Trophoblast cell (in vitro differentiated cells and primary cell): ENCODE measurements at regions not wholly inside any gene's neighbourhood (a gene's known extent, or its start where the extent isn't known, plus 50 kb on each side); places are given as distances from the start of the nearest gene placed in this dataset.
"Not testable (repeated sequence)": the region's sequence is repeated elsewhere in the genome, so short reads cannot be mapped to it uniquely, and the experiment has no call there.

Source experiments
- DNase-seq, 2 donors: peaks; one replicate each; pipeline ENCODE4 v3.0.0-alpha.2; 2016
- H2AFZ ChIP-seq: 2 replicates; pipeline ENCODE4 v1.6.1; 2013; ENCODE audit warnings: low read length, moderate library complexity, mild to moderate bottlenecking; ENCODE audit not compliant: insufficient read depth, poor library complexity
- H2AK5ac ChIP-seq: 2 replicates; pipeline ENCODE4 v1.6.1; 2013; ENCODE audit warnings: mild to moderate bottlenecking, low read length
- H2BK120ac ChIP-seq: 2 replicates; pipeline ENCODE4 v1.6.1; 2013; ENCODE audit warnings: low read length, mild to moderate bottlenecking, moderate library complexity; ENCODE audit not compliant: insufficient read depth, poor library complexity
- H2BK12ac ChIP-seq: 2 replicates; pipeline ENCODE4 v1.6.1; 2013; ENCODE audit warnings: mild to moderate bottlenecking, low read length, moderate library complexity
- H2BK5ac ChIP-seq: 2 replicates; pipeline ENCODE4 v1.6.1; 2013; ENCODE audit warnings: low read length, low read depth, moderate library complexity, mild to moderate bottlenecking; ENCODE audit not compliant: poor library complexity
- H3K14ac ChIP-seq: 2 replicates; pipeline ENCODE4 v1.6.1; 2013; ENCODE audit warnings: mild to moderate bottlenecking, low read length
- H3K18ac ChIP-seq: 2 replicates; pipeline ENCODE4 v1.6.1; 2013; ENCODE audit warnings: mild to moderate bottlenecking, low read length
- H3K23ac ChIP-seq: 2 replicates; pipeline ENCODE4 v1.6.1; 2013; ENCODE audit warnings: low read length
- H3K27ac ChIP-seq: 2 replicates; pipeline ENCODE4 v1.5.1; 2013; ENCODE audit warnings: low read depth, mild to moderate bottlenecking, inconsistent platforms, low read length, moderate library complexity
- H3K27me3 ChIP-seq: 2 replicates; pipeline ENCODE4 v1.6.1; 2013; ENCODE audit warnings: inconsistent platforms, mild to moderate bottlenecking, low read length, moderate library complexity; ENCODE audit not compliant: insufficient read depth
- H3K36me3 ChIP-seq, 2 experiments: 1 replicate in 1 of 2; 2 replicates in 1 of 2; pipeline ENCODE4 v1.6.1; 2013; ENCODE audit warnings: low read length in 2 of 2, mild to moderate bottlenecking in 2 of 2, moderate library complexity in 1 of 2; ENCODE audit not compliant: insufficient read depth in 2 of 2, control insufficient read depth in 1 of 2
- H3K4ac ChIP-seq: 2 replicates; pipeline ENCODE4 v1.6.1; 2013; ENCODE audit warnings: low read depth, mild to moderate bottlenecking, low read length, moderate library complexity
- H3K4me1 ChIP-seq, 2 experiments: 1 replicate in 1 of 2; 2 replicates in 1 of 2; pipeline ENCODE4 v1.6.1; 2013; ENCODE audit warnings: low read length in 2 of 2, mild to moderate bottlenecking in 2 of 2, moderate library complexity in 1 of 2; ENCODE audit not compliant: insufficient read depth in 2 of 2, control insufficient read depth in 1 of 2
- H3K4me2 ChIP-seq: 2 replicates; pipeline ENCODE4 v1.6.1; 2013; ENCODE audit warnings: inconsistent platforms, mild to moderate bottlenecking, low read length, moderate library complexity
- H3K4me3 ChIP-seq: 2 replicates; pipeline ENCODE4 v1.5.1; 2013; ENCODE audit warnings: mild to moderate bottlenecking, low read depth, low read length, inconsistent platforms
- H3K79me1 ChIP-seq: one replicate; pipeline ENCODE4 v1.6.1; 2013; ENCODE audit warnings: low read length
- H3K79me2 ChIP-seq: 2 replicates; pipeline ENCODE4 v1.6.1; 2013; ENCODE audit warnings: low read length, mild to moderate bottlenecking; ENCODE audit not compliant: control insufficient read depth, insufficient read depth, poor library complexity
- H3K9ac ChIP-seq: 2 replicates; pipeline ENCODE4 v1.6.1; 2013; ENCODE audit warnings: mild to moderate bottlenecking, low read length
- H3K9me3 ChIP-seq: 2 replicates; pipeline ENCODE4 v1.6.1; 2013; ENCODE audit warnings: low read depth, mild to moderate bottlenecking, control low read depth, inconsistent platforms, low read length; ENCODE audit not compliant: insufficient read depth
- H4K12ac ChIP-seq: 2 replicates; pipeline ENCODE4 v1.6.1; 2013; ENCODE audit warnings: low read depth, mild to moderate bottlenecking, low read length, moderate library complexity
- H4K8ac ChIP-seq: 2 replicates; pipeline ENCODE4 v1.6.1; 2013; ENCODE audit warnings: low read depth, mild to moderate bottlenecking, low read length, moderate library complexity
- H4K91ac ChIP-seq: one replicate; pipeline ENCODE4 v1.6.1; 2013; ENCODE audit warnings: low read depth, mild to moderate bottlenecking, low read length, moderate library complexity
- WGBS: extraction: QIAGEN DNeasy Blood & Tissue Kit; methylation state at CpG from one replicate; pipeline ENCODE4 v1.1.7; 2013; ENCODE audit warnings: missing lambda C conversion rate; ENCODE audit not compliant: insufficient read length, insufficient coverage; ENCODE audit errors: extremely low coverage; 5-methylcytosine and 5-hydroxymethylcytosine counted together

- peak overlapping the region; percentile 27 for H3K18ac ChIP-seq
- H3K36me3 ChIP-seq, H3K4ac ChIP-seq, DNase-seq, H3K27ac ChIP-seq, H4K12ac ChIP-seq, H3K4me2 ChIP-seq, H2AFZ ChIP-seq, H3K9ac ChIP-seq, H3K9me3 ChIP-seq, H3K23ac ChIP-seq, H3K27me3 ChIP-seq, H3K79me2 ChIP-seq: not testable (repeated sequence)
- peak overlapping the region; percentile 3 for H2BK12ac ChIP-seq
- peak overlapping the region; percentile 31 for H3K14ac ChIP-seq
- H4K91ac ChIP-seq: peak overlapping the region; percentile 52
- H2BK5ac ChIP-seq: peak overlapping the region; percentile 18
- peaks cover 26 to 35% of the 10 kb centered on the region in 2 experiments for H3K4me1 ChIP-seq
- peak overlapping the region; percentile 5 for H4K8ac ChIP-seq
- WGBS: no CpG with 5 or more reads among the region's 1 CpG
- H2AK5ac ChIP-seq: peak overlapping the region; percentile 26
- H3K79me1 ChIP-seq: peaks cover 25% of the 10 kb centered on the region
- H3K4me3 ChIP-seq: peak overlapping the region; percentile 30
- peak overlapping the region; percentile 27 for H2BK120ac ChIP-seq
These were observed 123.0 kb upstream of the ARHGEF3 start for GRCh38 chr3:56924700-56925099.

GRCh38 chr3:56923526-56924224 is 121.9 kb upstream of the ARHGEF3 start:
- H4K91ac ChIP-seq: no peak overlapping the region
- no peak overlapping the region for H4K12ac ChIP-seq
- H2AK5ac ChIP-seq: no peak overlapping the region
- H2BK12ac ChIP-seq: no peak overlapping the region
- DNase-seq: peak; percentile 14 to 29
- H2BK120ac ChIP-seq: no peak overlapping the region
- no peak overlapping the region for H2BK5ac ChIP-seq
- H3K9ac ChIP-seq: no peak overlapping the region
- H3K23ac ChIP-seq: no peak overlapping the region
- H3K27me3 ChIP-seq: no peaks in the 10 kb centered on the region
- peaks cover 22% of the 10 kb centered on the region for H3K79me1 ChIP-seq
- no peak overlapping the region for H3K14ac ChIP-seq
- peaks cover 2% of the 10 kb centered on the region for H3K79me2 ChIP-seq
- H3K9me3 ChIP-seq: no peaks in the 10 kb centered on the region
- no peak overlapping the region for H3K4ac ChIP-seq
- H3K4me2 ChIP-seq: peak overlapping the region; percentile 12
- WGBS: no CpG with 5 or more reads among the region's 3 CpGs
- H3K4me3 ChIP-seq: no peak overlapping the region
- peaks cover 22 to 31% of the 10 kb centered on the region in 2 experiments for H3K4me1 ChIP-seq
- H3K27ac ChIP-seq: no peak overlapping the region
- H2AFZ ChIP-seq: no peak overlapping the region
- no peaks in the 10 kb centered on the region for H3K36me3 ChIP-seq
- no peak overlapping the region for H3K18ac ChIP-seq
- H4K8ac ChIP-seq: no peak overlapping the region

GRCh38 chr3:56921573-56922453 is 120.1 kb upstream of the ARHGEF3 start:
- Histone ChIP-seq H3K14ac (no peak overlapping the region), H3K4me3 (no peak overlapping the region), H3K79me2 (no peaks in the 10 kb centered on the region), H4K91ac (no peak overlapping the region), H2BK12ac (no peak overlapping the region), H2BK5ac (no peak overlapping the region), H3K4me1 (peaks cover 16 to 18% of the 10 kb centered on the region in 2 experiments), H3K23ac (no peak overlapping the region), H2BK120ac (no peak overlapping the region), H3K18ac (no peak overlapping the region), H4K8ac (no peak overlapping the region), H3K9me3 (no peaks in the 10 kb centered on the region), H2AFZ (no peak overlapping the region), H4K12ac (no peak overlapping the region), H3K4ac (no peak overlapping the region), H3K36me3 (no peaks in the 10 kb centered on the region), H3K4me2 (no peak overlapping the region), H2AK5ac (no peak overlapping the region), H3K79me1 (peaks cover 15% of the 10 kb centered on the region), H3K27me3 (no peaks in the 10 kb centered on the region), H3K9ac (no peak overlapping the region), H3K27ac (no peak overlapping the region)
- WGBS: no CpG with 5 or more reads among the region's 7 CpGs
- no peak for DNase-seq

- Histone ChIP-seq H3K4me2 (no peak overlapping the region), H3K9me3 (no peaks in the 10 kb centered on the region), H2BK5ac (no peak overlapping the region), H4K12ac (no peak overlapping the region), H3K4ac (no peak overlapping the region), H4K8ac (no peak overlapping the region), H3K4me1 (peaks cover 4 to 10% of the 10 kb centered on the region in 2 experiments), H4K91ac (no peak overlapping the region), H3K27ac (no peak overlapping the region), H3K36me3 (no peaks in the 10 kb centered on the region), H3K79me2 (no peaks in the 10 kb centered on the region), H3K27me3 (no peaks in the 10 kb centered on the region), H3K4me3 (no peak overlapping the region), H2AFZ (no peak overlapping the region), H3K18ac (no peak overlapping the region), H2BK12ac (no peak overlapping the region), H2BK120ac (no peak overlapping the region), H3K79me1 (peaks cover 2% of the 10 kb centered on the region), H3K14ac (no peak overlapping the region), H3K9ac (no peak overlapping the region), H2AK5ac (no peak overlapping the region), H3K23ac (no peak overlapping the region)
- WGBS: no CpG with 5 or more reads among the region's 4 CpGs
- no peak for DNase-seq
These were observed 118.0 kb upstream of the ARHGEF3 start for GRCh38 chr3:56919797-56920195.
